ENCODE measurements at regions not wholly inside any gene's neighbourhood (a gene's known extent, or its start where the extent isn't known, plus 50 kb on each side); places are given as distances from the start of the nearest gene placed in this dataset.

DNA sequence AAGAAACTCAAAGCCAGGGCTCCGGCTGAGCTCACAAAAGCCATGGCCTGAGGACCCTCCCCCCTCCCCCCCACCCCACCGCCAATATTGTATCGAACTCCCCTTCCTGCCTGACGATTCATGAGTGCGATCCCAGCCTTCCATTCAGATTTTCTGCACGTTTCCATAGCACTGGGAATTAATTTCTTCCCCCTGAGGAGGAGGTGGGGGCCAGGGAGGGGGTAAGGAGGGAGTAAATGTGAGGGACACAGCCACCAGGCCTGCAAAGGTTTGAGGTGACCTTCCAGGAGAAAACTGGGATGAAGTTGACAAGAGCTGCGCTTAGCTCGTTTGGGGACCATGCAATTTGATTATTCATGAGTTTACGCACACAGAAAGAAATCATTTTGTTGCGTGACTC, 527.7 kb downstream of the MN1 start:
- no peak overlapping the region for H3K4me3 ChIP-seq
- TF ChIP-seq, protein P1, sequence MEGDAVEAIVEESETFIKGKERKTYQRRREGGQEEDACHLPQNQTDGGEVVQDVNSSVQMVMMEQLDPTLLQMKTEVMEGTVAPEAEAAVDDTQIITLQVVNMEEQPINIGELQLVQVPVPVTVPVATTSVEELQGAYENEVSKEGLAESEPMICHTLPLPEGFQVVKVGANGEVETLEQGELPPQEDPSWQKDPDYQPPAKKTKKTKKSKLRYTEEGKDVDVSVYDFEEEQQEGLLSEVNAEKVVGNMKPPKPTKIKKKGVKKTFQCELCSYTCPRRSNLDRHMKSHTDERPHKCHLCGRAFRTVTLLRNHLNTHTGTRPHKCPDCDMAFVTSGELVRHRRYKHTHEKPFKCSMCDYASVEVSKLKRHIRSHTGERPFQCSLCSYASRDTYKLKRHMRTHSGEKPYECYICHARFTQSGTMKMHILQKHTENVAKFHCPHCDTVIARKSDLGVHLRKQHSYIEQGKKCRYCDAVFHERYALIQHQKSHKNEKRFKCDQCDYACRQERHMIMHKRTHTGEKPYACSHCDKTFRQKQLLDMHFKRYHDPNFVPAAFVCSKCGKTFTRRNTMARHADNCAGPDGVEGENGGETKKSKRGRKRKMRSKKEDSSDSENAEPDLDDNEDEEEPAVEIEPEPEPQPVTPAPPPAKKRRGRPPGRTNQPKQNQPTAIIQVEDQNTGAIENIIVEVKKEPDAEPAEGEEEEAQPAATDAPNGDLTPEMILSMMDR (IDR thresholded peaks at IDR 0.05): no peak
- H3K27me3 ChIP-seq: no peaks in the 10 kb centered on the region
- peaks cover 0 to 7% (median 6%) of the 10 kb centered on the region in 4 donors for H3K4me1 ChIP-seq
- DNase-seq: no peak
- peaks cover 0 to 10% (median 6%) of the 10 kb centered on the region in 3 donors for H3K9me3 ChIP-seq
- H3K27ac ChIP-seq: no peak overlapping the region
- intact Hi-C loops (cut with DNase I; ENCODE audit: low total_unique reads): no loop called here
- no peaks in the 10 kb centered on the region for H3K36me3 ChIP-seq

DNA sequence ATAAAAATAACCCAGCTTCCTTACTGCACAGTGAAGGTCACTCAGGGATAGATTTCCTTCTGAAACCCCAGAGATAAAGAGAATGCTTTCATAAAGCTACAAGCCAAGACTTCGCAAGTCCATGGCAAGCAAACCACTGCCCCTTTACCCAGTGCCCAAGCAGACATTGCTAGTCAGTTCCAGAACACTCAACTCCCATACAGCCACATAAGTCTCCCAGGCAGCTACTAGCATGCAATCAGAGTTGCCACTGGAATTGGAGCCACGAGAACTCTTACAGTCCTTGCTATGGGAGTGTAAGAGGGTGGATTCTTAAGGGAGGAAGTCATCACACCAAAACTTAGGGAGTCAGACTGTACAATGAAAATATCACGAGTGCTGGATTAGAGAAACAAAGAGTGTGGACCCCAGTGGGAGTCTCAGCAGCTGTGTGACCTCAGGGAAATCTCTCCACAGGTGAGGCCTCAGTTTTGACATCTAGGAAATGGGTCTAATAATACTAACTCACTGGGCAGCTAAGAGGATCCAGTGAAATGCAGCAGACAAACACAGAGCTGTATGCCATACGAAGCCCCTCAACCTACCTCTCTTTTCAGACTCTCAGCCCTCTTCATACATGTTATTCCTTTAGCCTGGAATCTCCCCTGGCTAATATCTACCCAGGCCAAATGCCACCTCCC, 526.6 kb downstream of the MN1 start:
- intact Hi-C loops (cut with DNase I; ENCODE audit: low total_unique reads): no loop called here
- Histone ChIP-seq H3K9me3 (peaks cover 0 to 10% (median 6%) of the 10 kb centered on the region in 3 donors), H3K27ac (no peak overlapping the region), H3K4me3 (no peak overlapping the region), H3K4me1 (peaks cover 0 to 7% (median 6%) of the 10 kb centered on the region in 4 donors), H3K27me3 (no peaks in the 10 kb centered on the region), H3K36me3 (no peaks in the 10 kb centered on the region)
- no peak for DNase-seq
- TF ChIP-seq, protein P1 (IDR thresholded peaks at IDR 0.05): no peak

DNA sequence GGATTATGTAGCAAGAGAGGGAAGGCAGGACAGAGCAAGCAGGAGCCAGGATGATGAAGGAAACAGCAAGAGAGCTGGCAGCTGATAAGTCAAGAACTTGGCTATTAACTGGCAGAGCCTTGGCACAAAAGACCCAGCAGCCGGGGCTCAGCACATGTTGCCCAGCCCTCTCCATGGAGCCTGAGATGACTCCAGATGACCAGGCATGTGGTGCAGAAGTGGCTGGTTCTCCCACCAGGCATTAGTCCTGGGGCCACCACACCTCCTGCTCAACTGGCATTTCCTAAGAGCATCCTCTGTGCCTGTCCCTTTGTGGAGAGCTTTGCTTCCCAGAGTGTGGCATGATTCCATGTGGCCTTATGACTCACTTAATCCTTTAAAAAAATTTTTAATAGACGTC, 522.6 kb downstream of the MN1 start:
- H3K36me3 ChIP-seq: no peaks in the 10 kb centered on the region
- H3K9me3 ChIP-seq: peaks cover 0 to 10% (median 6%) of the 10 kb centered on the region in 3 donors
- H3K4me1 ChIP-seq: no peaks in the 10 kb centered on the region
- intact Hi-C loops (cut with DNase I; ENCODE audit: low total_unique reads): no loop called here
- no peak overlapping the region for H3K27ac ChIP-seq
- H3K27me3 ChIP-seq: no peaks in the 10 kb centered on the region
- no peak overlapping the region for H3K4me3 ChIP-seq
- no peak for DNase-seq
- TF ChIP-seq, protein P1 (IDR thresholded peaks at IDR 0.05): no peak

DNA sequence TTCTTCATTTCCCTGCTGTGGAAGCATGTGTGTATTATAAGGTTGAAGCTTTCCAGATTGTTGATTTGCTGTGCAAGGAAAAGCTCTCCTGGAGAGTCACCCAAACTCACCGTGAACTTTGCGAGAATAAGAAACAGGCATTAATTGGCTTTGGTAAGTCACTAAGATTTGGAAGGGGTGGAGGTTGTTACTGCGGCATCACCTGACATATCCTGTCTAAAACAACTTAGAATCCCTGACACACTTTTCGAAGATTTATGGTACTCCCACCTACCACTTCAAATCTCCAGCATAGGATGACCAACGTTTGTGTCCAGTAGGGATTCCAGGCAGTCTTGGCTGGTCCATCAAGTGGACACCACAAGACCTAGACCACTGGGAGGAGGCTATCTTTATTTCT, 518.3 kb downstream of the MN1 start:
- H3K4me1 ChIP-seq: no peaks in the 10 kb centered on the region
- no peak overlapping the region for H3K27ac ChIP-seq
- no peaks in the 10 kb centered on the region for H3K27me3 ChIP-seq
- no peaks in the 10 kb centered on the region for H3K9me3 ChIP-seq
- no peak overlapping the region for H3K4me3 ChIP-seq
- TF ChIP-seq, protein P1 (IDR thresholded peaks at IDR 0.05): no peak
- no peaks in the 10 kb centered on the region for H3K36me3 ChIP-seq
- intact Hi-C loops (cut with DNase I; ENCODE audit: low total_unique reads): no loop called here
- no peak for DNase-seq

DNA sequence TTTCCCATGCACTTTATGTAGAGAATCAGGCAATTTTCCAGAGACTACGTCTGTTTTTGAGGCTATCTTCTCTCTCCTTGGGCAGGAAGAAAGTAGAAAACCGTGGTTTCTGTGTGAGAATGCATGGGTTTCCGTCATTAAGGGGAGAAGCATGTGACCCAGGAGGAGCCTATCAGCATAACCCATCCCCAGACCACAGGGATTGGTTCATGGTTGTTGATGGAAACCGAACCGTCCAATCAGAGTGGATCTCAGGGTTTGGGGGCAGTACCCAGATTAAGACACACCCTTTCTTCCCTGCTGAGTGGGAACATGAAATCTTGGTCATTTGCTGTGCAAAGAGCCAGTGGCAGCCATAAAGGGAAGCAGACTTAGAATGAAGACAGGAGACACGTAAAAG, 517.8 kb downstream of the MN1 start:
- intact Hi-C loops (cut with DNase I; ENCODE audit: low total_unique reads): no loop called here
- Histone ChIP-seq H3K27me3 (no peaks in the 10 kb centered on the region), H3K9me3 (no peaks in the 10 kb centered on the region), H3K27ac (no peak overlapping the region), H3K36me3 (no peaks in the 10 kb centered on the region), H3K4me3 (no peak overlapping the region), H3K4me1 (no peaks in the 10 kb centered on the region)
- DNase-seq: no peak
- TF ChIP-seq, protein P1 (IDR thresholded peaks at IDR 0.05): no peak

DNA sequence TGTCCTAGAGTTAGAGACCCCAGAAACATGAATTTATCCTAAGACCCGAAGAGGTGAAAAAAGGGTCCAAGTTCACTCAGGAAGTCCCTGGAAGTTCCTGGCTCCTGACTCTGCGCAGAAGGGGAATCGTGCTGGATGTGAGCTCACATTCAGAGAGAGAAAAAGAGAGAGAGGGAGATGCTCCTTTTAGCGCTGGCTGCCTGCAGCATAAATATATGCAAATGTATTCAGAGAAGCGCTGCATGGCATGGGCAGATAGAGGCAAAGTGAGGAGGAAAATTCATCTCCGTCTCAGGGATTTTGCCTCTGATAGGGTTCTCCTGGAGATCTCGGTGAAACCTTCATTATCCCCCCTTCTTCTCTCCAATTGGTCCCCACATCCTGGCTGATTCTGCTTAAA, 517.2 kb downstream of the MN1 start:
- TF ChIP-seq, protein P1 (IDR thresholded peaks at IDR 0.05): no peak

More for the DNA sequence above, 517.2 kb downstream of the MN1 start:
- Histone ChIP-seq H3K4me3 (no peak overlapping the region), H3K36me3 (no peaks in the 10 kb centered on the region), H3K9me3 (no peaks in the 10 kb centered on the region), H3K4me1 (no peaks in the 10 kb centered on the region), H3K27me3 (no peaks in the 10 kb centered on the region), H3K27ac (no peak overlapping the region)
- DNase-seq: no peak
- intact Hi-C loops (cut with DNase I; ENCODE audit: low total_unique reads): no loop called here

Data from tibial artery (tissue), 4 donors.